ENCODE measurements at regions not wholly inside any gene's neighbourhood (a gene's known extent, or its start where the extent isn't known, plus 50 kb on each side); places are given as distances from the start of the nearest gene placed in this dataset.
A peak's percentile ranks its signal among the peaks of the same experiment; 100 is the strongest.

- H3K4me1 Mint-ChIP-seq (ENCODE audit: low read depth, unreplicated experiment): peaks cover 6% of the 10 kb centered on the region
- peaks cover 6% of the 10 kb centered on the region for H3K9me3 Mint-ChIP-seq (ENCODE audit: unreplicated experiment)
- H3K27ac Mint-ChIP-seq (ENCODE audit: unreplicated experiment): no peak overlapping the region
- H3K4me3 Mint-ChIP-seq (ENCODE audit: unreplicated experiment): no peak overlapping the region
- no peak for TF ChIP-seq CTCF (IDR thresholded peaks at IDR 0.05; ENCODE audit: partially characterized antibody, unreplicated experiment)
- peaks cover 4% of the 10 kb centered on the region for H3K27me3 Mint-ChIP-seq (ENCODE audit: unreplicated experiment)
- DNase-seq: peak; percentile 13
- peaks cover 9% of the 10 kb centered on the region for H3K36me3 Mint-ChIP-seq (ENCODE audit: unreplicated experiment)
Measured at GRCh38 chr6:167552961-167553735, 228.3 kb downstream of the TTLL2 start.

- no peak for DNase-seq
- Mint-ChIP-seq H3K27ac (ENCODE audit: unreplicated experiment) (no peak overlapping the region), H3K27me3 (ENCODE audit: unreplicated experiment) (peaks cover 4% of the 10 kb centered on the region), H3K36me3 (ENCODE audit: unreplicated experiment) (peaks cover 9% of the 10 kb centered on the region), H3K4me1 (ENCODE audit: low read depth, unreplicated experiment) (peaks cover 10% of the 10 kb centered on the region), H3K9me3 (ENCODE audit: unreplicated experiment) (peaks cover 6% of the 10 kb centered on the region), H3K4me3 (ENCODE audit: unreplicated experiment) (no peak overlapping the region)
- no peak for TF ChIP-seq CTCF (IDR thresholded peaks at IDR 0.05; ENCODE audit: partially characterized antibody, unreplicated experiment)
Measured at GRCh38 chr6:167553736-167554119, 228.8 kb downstream of the TTLL2 start.

GRCh38 chr6:167554854-167555253 lies 230.0 kb downstream of the TTLL2 start:
- TF ChIP-seq CTCF (IDR thresholded peaks at IDR 0.05; ENCODE audit: partially characterized antibody, unreplicated experiment): no peak

GRCh38 chr6:167555836-167556235 lies 230.9 kb downstream of the TTLL2 start:
- Mint-ChIP-seq H3K36me3 (ENCODE audit: unreplicated experiment) (peaks cover 9% of the 10 kb centered on the region), H3K4me3 (ENCODE audit: unreplicated experiment) (no peak overlapping the region), H3K27ac (ENCODE audit: unreplicated experiment) (no peak overlapping the region), H3K4me1 (ENCODE audit: low read depth, unreplicated experiment) (peaks cover 22% of the 10 kb centered on the region), H3K27me3 (ENCODE audit: unreplicated experiment) (peaks cover 7% of the 10 kb centered on the region), H3K9me3 (ENCODE audit: unreplicated experiment) (peaks cover 6% of the 10 kb centered on the region)
- no peak for DNase-seq
- no peak for TF ChIP-seq CTCF (IDR thresholded peaks at IDR 0.05; ENCODE audit: partially characterized antibody, unreplicated experiment)

More at GRCh38 chr6:167554854-167555253, 230.0 kb downstream of the TTLL2 start:
- H3K4me1 Mint-ChIP-seq (ENCODE audit: low read depth, unreplicated experiment): peaks cover 17% of the 10 kb centered on the region
- DNase-seq: no peak
- no peak overlapping the region for H3K4me3 Mint-ChIP-seq (ENCODE audit: unreplicated experiment)
- peaks cover 9% of the 10 kb centered on the region for H3K36me3 Mint-ChIP-seq (ENCODE audit: unreplicated experiment)
- no peak overlapping the region for H3K27ac Mint-ChIP-seq (ENCODE audit: unreplicated experiment)
- H3K27me3 Mint-ChIP-seq (ENCODE audit: unreplicated experiment): peaks cover 5% of the 10 kb centered on the region
- peaks cover 6% of the 10 kb centered on the region for H3K9me3 Mint-ChIP-seq (ENCODE audit: unreplicated experiment)

- TF ChIP-seq CTCF (IDR thresholded peaks at IDR 0.05; ENCODE audit: partially characterized antibody, unreplicated experiment): no peak
- Mint-ChIP-seq H3K36me3 (ENCODE audit: unreplicated experiment) (peaks cover 9% of the 10 kb centered on the region), H3K27ac (ENCODE audit: unreplicated experiment) (no peak overlapping the region), H3K4me1 (ENCODE audit: low read depth, unreplicated experiment) (peaks cover 21% of the 10 kb centered on the region), H3K4me3 (ENCODE audit: unreplicated experiment) (no peak overlapping the region), H3K9me3 (ENCODE audit: unreplicated experiment) (peaks cover 6% of the 10 kb centered on the region), H3K27me3 (ENCODE audit: unreplicated experiment) (peaks cover 7% of the 10 kb centered on the region)
- no peak for DNase-seq
Measured at GRCh38 chr6:167557675-167558074, 232.8 kb downstream of the TTLL2 start.

Data from glutamatergic neuron (in vitro differentiated cells).